ENCODE measurements at regions not wholly inside any gene's neighbourhood (a gene's known extent, or its start where the extent isn't known, plus 50 kb on each side); places are given as distances from the start of the nearest gene placed in this dataset.

DNA sequence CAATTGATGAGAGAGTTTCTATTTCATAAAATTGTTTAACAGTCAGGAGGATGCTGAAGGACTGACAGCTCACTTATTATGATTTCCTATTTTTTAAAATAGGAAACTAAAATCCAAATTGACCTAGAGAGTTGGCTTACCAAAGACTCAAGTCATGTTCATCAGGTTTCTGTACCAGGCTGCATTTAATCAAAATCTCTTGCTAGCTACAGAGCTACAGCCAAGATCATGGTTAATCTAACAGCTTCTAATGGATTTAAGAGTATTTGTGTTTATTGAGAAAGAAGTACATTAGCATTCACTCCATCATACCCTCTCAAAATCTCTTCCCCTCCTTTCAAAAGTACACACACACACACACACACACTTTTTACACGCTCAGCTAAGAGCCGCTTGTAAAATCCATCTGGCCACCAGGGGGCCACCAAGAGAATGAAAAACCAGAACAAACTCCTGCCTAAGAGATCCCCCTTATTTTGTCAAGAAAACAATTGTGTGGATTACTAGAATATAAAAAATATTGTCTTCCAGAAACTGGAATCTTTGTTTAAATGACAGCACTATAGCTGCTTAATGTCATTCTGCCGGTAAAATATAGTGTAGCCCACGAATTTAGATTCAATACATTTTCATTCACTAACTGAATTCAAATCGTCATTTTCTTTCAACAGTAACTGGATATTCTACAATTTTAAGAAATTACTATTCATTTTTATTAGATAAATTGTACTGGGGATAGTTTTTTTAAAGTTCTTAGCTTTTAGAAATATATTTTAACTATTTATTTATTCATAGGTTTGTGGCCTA lies 334.0 kb downstream of the BTG1 start:
- H4K20me1 ChIP-seq (ENCODE audit: insufficient read depth) = no peaks in the 10 kb centered on the region
- no peaks in the 10 kb centered on the region for H3K4me1 ChIP-seq (ENCODE audit: low read depth, poor library complexity, severe bottlenecking)
- H3K79me2 ChIP-seq (ENCODE audit: insufficient read depth, low read depth) = no peaks in the 10 kb centered on the region
- no peak overlapping the region for H3K4me2 ChIP-seq
- TF ChIP-seq, protein P1, sequence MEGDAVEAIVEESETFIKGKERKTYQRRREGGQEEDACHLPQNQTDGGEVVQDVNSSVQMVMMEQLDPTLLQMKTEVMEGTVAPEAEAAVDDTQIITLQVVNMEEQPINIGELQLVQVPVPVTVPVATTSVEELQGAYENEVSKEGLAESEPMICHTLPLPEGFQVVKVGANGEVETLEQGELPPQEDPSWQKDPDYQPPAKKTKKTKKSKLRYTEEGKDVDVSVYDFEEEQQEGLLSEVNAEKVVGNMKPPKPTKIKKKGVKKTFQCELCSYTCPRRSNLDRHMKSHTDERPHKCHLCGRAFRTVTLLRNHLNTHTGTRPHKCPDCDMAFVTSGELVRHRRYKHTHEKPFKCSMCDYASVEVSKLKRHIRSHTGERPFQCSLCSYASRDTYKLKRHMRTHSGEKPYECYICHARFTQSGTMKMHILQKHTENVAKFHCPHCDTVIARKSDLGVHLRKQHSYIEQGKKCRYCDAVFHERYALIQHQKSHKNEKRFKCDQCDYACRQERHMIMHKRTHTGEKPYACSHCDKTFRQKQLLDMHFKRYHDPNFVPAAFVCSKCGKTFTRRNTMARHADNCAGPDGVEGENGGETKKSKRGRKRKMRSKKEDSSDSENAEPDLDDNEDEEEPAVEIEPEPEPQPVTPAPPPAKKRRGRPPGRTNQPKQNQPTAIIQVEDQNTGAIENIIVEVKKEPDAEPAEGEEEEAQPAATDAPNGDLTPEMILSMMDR (conservative IDR thresholded peaks at IDR 0.05; ENCODE audit: low read depth, low read length) = peak; percentile 89
- no peak overlapping the region for H3K4me3 ChIP-seq (IDR thresholded peaks at IDR 0.05; ENCODE audit: insufficient read depth, low read depth, low read length)
- H3K36me3 ChIP-seq (ENCODE audit: insufficient read depth) = no peaks in the 10 kb centered on the region
- H2AFZ ChIP-seq (ENCODE audit: low read depth) = no peak overlapping the region
- H3K27me3 ChIP-seq (ENCODE audit: insufficient read depth, low read depth) = no peaks in the 10 kb centered on the region
- no peak overlapping the region for H3K9ac ChIP-seq
- no peak overlapping the region for H3K27ac ChIP-seq

DNA sequence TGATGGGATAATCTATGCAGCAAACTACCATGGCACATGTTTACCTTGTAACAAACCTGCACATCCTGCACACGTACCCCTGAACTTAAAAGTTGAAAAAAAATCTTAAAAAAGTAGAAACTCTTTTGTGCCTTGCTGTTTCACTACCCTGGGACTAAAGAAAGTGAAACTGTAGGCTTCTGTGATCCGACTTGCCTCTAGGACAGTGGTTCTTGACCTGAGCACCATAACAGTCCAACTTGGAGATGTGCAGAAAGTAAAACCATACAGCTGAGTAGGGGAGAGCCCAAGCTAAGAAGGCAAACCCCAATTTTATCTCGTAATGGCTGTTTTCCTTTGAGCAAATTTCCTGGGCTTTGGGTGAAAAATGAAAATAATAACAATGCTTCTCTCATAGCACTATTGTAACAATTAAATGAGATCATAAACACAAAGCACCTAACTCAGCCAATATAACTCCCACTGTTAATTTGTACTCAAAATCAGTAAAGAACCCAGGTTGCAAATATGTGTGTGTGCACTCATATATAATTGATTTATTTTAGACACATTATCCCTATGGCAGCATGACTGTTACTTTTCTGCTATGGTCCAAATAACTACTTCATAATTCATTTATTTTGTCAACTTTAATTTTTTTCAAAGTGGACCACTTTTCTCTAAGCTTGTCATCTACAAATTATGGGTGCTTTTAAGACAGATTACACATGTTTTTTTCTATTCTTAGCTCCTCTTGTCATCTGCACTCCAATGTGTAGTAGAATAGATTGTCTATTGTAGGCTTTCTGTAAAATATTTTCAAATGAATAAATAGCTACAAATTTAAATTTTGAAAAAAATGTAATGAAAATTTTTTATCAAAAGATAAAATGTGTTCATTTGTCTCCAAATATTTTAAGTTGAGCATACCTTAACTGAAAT lies 334.9 kb downstream of the BTG1 start:
- H4K20me1 ChIP-seq (ENCODE audit: insufficient read depth) = no peaks in the 10 kb centered on the region
- H2AFZ ChIP-seq (ENCODE audit: low read depth) = no peak overlapping the region
- no peak overlapping the region for H3K9ac ChIP-seq
- no peak overlapping the region for H3K4me2 ChIP-seq
- no peaks in the 10 kb centered on the region for H3K36me3 ChIP-seq (ENCODE audit: insufficient read depth)
- H3K27me3 ChIP-seq (ENCODE audit: insufficient read depth, low read depth) = no peaks in the 10 kb centered on the region
- TF ChIP-seq, protein P1 (conservative IDR thresholded peaks at IDR 0.05; ENCODE audit: low read depth, low read length) = no peak
- no peak overlapping the region for H3K27ac ChIP-seq
- H3K79me2 ChIP-seq (ENCODE audit: insufficient read depth, low read depth) = no peaks in the 10 kb centered on the region
- no peak overlapping the region for H3K4me3 ChIP-seq (IDR thresholded peaks at IDR 0.05; ENCODE audit: insufficient read depth, low read depth, low read length)
- no peaks in the 10 kb centered on the region for H3K4me1 ChIP-seq (ENCODE audit: low read depth, poor library complexity, severe bottlenecking)

DNA sequence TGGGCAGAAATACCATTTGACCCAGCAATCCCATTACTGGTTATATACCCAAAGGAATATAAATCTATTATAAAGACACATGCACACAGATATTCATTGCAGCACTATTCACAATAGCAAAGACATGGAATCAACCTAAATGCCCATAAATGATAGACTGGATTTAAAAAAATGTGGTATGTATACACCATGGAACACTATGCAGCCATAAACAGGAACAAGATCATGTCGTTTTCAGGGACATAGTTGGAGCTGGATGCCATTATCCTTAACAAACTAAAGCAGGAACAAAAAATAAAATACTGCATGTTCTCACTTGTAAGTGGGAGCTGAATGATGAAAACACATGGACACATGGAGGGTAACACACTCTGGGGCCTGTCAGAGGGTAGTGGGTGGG lies 335.6 kb downstream of the BTG1 start:
- Histone ChIP-seq H2AFZ (ENCODE audit: low read depth) (no peak overlapping the region), H3K27me3 (ENCODE audit: insufficient read depth, low read depth) (no peaks in the 10 kb centered on the region), H3K36me3 (ENCODE audit: insufficient read depth) (no peaks in the 10 kb centered on the region), H3K4me3 (IDR thresholded peaks at IDR 0.05; ENCODE audit: insufficient read depth, low read depth, low read length) (no peak overlapping the region), H3K4me2 (no peak overlapping the region), H3K79me2 (ENCODE audit: insufficient read depth, low read depth) (no peaks in the 10 kb centered on the region), H3K4me1 (ENCODE audit: low read depth, poor library complexity, severe bottlenecking) (no peaks in the 10 kb centered on the region), H3K9ac (no peak overlapping the region), H4K20me1 (ENCODE audit: insufficient read depth) (no peaks in the 10 kb centered on the region), H3K27ac (no peak overlapping the region)
- TF ChIP-seq, protein P1 (conservative IDR thresholded peaks at IDR 0.05; ENCODE audit: low read depth, low read length) = no peak

DNA sequence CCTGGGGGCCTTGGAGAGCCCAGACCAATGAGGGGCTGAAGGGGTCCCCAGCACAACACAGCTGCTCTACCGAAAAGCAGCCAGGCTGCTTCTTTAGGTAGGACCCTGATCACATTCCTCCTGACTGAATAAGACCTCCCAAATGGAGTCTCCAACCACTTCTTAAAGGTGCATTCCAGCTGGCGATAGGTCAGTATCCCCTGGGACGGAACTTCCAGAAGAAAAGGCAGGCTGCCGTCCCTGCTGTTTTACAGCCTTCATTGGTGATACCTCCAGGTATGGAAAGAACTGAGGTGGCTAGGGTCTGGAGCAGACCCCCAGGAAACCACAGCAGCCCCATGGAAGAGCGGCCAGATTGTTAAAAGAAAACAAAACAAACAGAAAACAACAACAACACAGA lies 340.6 kb downstream of the BTG1 start:
- Histone ChIP-seq H3K79me2 (ENCODE audit: insufficient read depth, low read depth) (no peaks in the 10 kb centered on the region), H4K20me1 (ENCODE audit: insufficient read depth) (no peaks in the 10 kb centered on the region), H3K4me2 (no peak overlapping the region), H3K27me3 (ENCODE audit: insufficient read depth, low read depth) (no peaks in the 10 kb centered on the region), H2AFZ (ENCODE audit: low read depth) (no peak overlapping the region), H3K27ac (no peak overlapping the region), H3K9ac (no peak overlapping the region), H3K4me3 (IDR thresholded peaks at IDR 0.05; ENCODE audit: insufficient read depth, low read depth, low read length) (no peak overlapping the region), H3K36me3 (ENCODE audit: insufficient read depth) (no peaks in the 10 kb centered on the region), H3K4me1 (ENCODE audit: low read depth, poor library complexity, severe bottlenecking) (no peaks in the 10 kb centered on the region)
- TF ChIP-seq, protein P1 (conservative IDR thresholded peaks at IDR 0.05; ENCODE audit: low read depth, low read length) = no peak

Measured in KMS-11 (cell line).